ENCODE measurements at regions not wholly inside any gene's neighbourhood (a gene's known extent, or its start where the extent isn't known, plus 50 kb on each side); places are given as distances from the start of the nearest gene placed in this dataset.

GRCh38 chr14:22086131-22086530 is 412.5 kb upstream of the OR4E1 start:
- BruUV-seq (replicated peaks), result no TSS peak
- H4K91ac ChIP-seq (ENCODE audit: insufficient read depth, low read depth, low read length), result no peak overlapping the region
- dilution Hi-C loops (cut with HindIII; ENCODE audit: low sequenced_read_pairs, unreplicated experiment), result no loop called here
- no peaks in the 10 kb centered on the region for H3K9me3 ChIP-seq (ENCODE audit: control insufficient read depth, insufficient read depth, low read length)
- CTCF ChIA-PET, result no interaction called here
- DNase-seq, result no peak
- no peak overlapping the region for H4K8ac ChIP-seq (ENCODE audit: low read depth in 2 of 2, low read length in 2 of 2)
- H2BK20ac ChIP-seq (ENCODE audit: low read depth, low read length), result no peak overlapping the region
- no peaks in the 10 kb centered on the region for H3K4me1 ChIP-seq (ENCODE audit: control insufficient read depth, insufficient read depth, low read length)
- no peak overlapping the region for H2BK120ac ChIP-seq (ENCODE audit: low read depth, low read length)
- H3K27ac ChIP-seq (ENCODE audit: insufficient read depth, low read length), result no peak overlapping the region
- H3K9me1 ChIP-seq (ENCODE audit: insufficient read depth, low read length), result no peaks in the 10 kb centered on the region
- no peak overlapping the region for H3K4ac ChIP-seq (ENCODE audit: low read depth, low read length)
- H2AK5ac ChIP-seq (ENCODE audit: low read depth, low read length), result no peak overlapping the region
- no peaks in the 10 kb centered on the region for H4K20me1 ChIP-seq (ENCODE audit: insufficient read depth, low read length)
- no peak overlapping the region for H3K18ac ChIP-seq (ENCODE audit: low read depth, low read length)
- no peak overlapping the region for H2BK5ac ChIP-seq (ENCODE audit: low read depth, low read length, poor library complexity, severe bottlenecking)
- in situ Hi-C loops (cut with MboI; ENCODE audit: low sequenced_read_pairs), result no loop called here
- H3K36me3 ChIP-seq (ENCODE audit: control insufficient read depth, insufficient read depth, low read length), result no peaks in the 10 kb centered on the region
- no peak overlapping the region for H3K56ac ChIP-seq (ENCODE audit: extremely low read depth, insufficient read depth, low read length)
- no peaks in the 10 kb centered on the region for H3K27me3 ChIP-seq (ENCODE audit: control insufficient read depth, insufficient read depth, low read length)
- H3K4me3 ChIP-seq (ENCODE audit: insufficient read depth, low read depth, low read length), result no peak overlapping the region
- no peak overlapping the region for H2BK15ac ChIP-seq (ENCODE audit: low read depth, low read length)
- no peak for TF ChIP-seq RCOR1 (IDR thresholded peaks at IDR 0.05; ENCODE audit: insufficient replicate concordance, low read length)
- TF ChIP-seq CHD1 (IDR thresholded peaks at IDR 0.05; ENCODE audit: low read depth, low read length), result no peak
- TF ChIP-seq RAD21 (IDR thresholded peaks at IDR 0.05; ENCODE audit: low read length), result no peak
- TF ChIP-seq MAZ (IDR thresholded peaks at IDR 0.05; ENCODE audit: borderline replicate concordance, low read depth, low read length), result no peak
- no peak overlapping the region for H4K5ac ChIP-seq (ENCODE audit: low read depth, low read length)
- WGBS, 2 experiments (ENCODE audit: extremely low coverage in 2 of 2, insufficient read length in 1 of 2), result 20% methylated on average over 1 of the region's 1 CpG; no CpG with 5 or more reads in 1 of the 2 experiments
- no peak for ATAC-seq (ENCODE audit: low read depth)
- no peak overlapping the region for H2AK9ac ChIP-seq (replicated peaks; ENCODE audit: low read depth, low read length, poor library complexity)
- no peak overlapping the region for H3K23ac ChIP-seq (ENCODE audit: low read depth, low read length)
- H2AFZ ChIP-seq (replicated peaks; ENCODE audit: low read length, poor library complexity), result no peak overlapping the region
- POLR2A ChIA-PET (ENCODE audit: unreplicated experiment), result no interaction called here
- H3K14ac ChIP-seq (replicated peaks; ENCODE audit: low read depth, low read length), result no peak overlapping the region
- H3K9ac ChIP-seq (ENCODE audit: low read depth, low read length), result no peak overlapping the region
- H3K79me1 ChIP-seq (ENCODE audit: low read depth in 1 of 2, low read length in 2 of 2), result no peaks in the 10 kb centered on the region
- H3K4me2 ChIP-seq (ENCODE audit: low read depth, low read length), result no peak overlapping the region
- intact Hi-C loops (cut with micrococcal nuclease), result no loop called here

Data from IMR-90 (cell line).